GM18520 (cell line): ENCODE measurements at regions not wholly inside any gene's neighbourhood (a gene's known extent, or its start where the extent isn't known, plus 50 kb on each side); places are given as distances from the start of the nearest gene placed in this dataset.
"Not testable (repeated sequence)": the region's sequence is repeated elsewhere in the genome, so short reads cannot be mapped to it uniquely, and the experiment has no call there.

Experiments
- ATAC-seq: cut with Tn5 transposase; IDR thresholded peaks from one replicate; pipeline ENCODE4 v1.9.1; 2021; ENCODE audit not compliant: unreplicated experiment

GRCh38 chr3:94787734-94788270, 724.9 kb downstream of the NSUN3 start:
- no peak for ATAC-seq

GRCh38 chr3:94794563-94794962, 731.7 kb downstream of the NSUN3 start:
- no peak for ATAC-seq

- no peak for ATAC-seq
Measured at GRCh38 chr3:94799420-94800060, 736.7 kb downstream of the NSUN3 start.

DNA sequence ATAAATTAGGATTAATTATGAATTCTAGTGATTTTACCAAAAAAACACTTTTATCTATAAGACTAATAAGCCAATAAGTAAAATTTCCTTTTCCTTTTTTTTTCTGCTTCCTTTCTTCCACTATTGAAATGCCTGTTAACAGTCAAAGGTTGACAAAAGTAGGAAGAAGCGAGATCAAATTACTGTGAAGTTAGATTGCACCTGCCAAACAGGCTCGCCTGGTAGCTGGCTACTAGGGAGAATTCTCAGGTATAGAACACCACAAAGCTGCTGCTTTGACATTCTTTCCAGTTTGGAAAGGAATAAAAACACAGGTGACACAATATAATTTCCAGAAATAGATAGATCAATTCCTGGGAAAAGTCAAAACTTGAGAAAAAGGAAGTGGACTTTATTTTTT, 749.0 kb downstream of the NSUN3 start:
- no peak for ATAC-seq

DNA sequence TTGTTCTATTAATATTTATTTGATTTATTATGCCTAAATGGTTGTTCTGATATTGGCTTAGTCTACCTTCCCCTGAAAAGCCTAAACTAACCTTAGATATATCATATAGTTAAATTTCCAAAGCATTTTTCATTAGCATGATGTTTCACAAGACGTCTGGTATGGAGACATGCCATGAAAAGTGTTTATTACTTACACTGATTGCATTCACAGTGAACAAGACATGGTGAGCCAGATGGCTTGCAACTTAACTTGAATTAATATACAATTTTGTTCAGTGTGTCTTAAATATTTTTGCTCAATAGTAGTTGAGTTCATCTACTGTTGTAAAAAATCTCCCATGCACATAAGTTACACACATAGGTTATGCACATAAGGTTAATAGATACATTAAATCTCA, 758.4 kb downstream of the NSUN3 start:
- no peak for ATAC-seq

- ATAC-seq: no peak
Measured at GRCh38 chr3:94822298-94822697, 759.4 kb downstream of the NSUN3 start.

DNA sequence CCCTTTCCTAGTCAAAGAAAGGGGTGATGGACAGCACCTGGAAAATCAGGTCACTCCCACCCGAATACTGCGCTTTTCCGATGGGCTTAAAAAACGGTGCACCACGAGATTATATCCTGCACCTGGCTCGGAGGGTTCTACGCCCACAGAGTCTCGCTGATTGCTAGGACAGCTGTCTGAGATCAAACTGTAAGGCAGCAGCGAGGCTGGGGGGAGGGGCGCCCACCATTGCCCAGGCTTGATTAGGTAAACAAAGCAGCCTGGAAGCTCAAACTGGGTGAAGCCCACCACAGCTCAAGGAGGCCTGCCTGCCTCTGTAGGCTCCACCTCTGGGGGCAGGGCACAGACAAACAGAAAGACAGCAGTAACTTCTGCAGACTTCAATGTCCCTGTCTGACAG, 783.4 kb downstream of the NSUN3 start:
- ATAC-seq: not testable (repeated sequence)

DNA sequence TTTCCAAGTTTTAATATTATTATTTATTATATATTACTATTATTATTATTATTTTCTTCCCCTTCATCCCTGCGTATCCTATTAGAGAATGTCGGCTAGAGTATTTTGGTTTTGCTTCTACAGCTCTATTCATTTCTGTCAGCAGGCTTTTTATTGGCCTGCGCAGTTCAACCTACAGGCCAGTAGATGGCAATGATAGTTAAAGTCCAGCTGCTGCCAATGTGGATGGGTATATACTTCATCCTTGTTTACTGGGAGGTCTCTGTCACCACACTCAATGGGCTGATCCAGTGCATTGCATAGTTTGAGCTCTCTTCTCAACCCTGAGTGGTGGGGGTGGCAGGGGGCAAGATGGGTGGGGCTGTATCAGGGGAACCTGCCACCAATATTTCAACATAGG, 799.8 kb downstream of the NSUN3 start:
- peak; percentile 64 for ATAC-seq

GRCh38 chr3:94869059-94869547, 806.2 kb downstream of the NSUN3 start:
- no peak for ATAC-seq

DNA sequence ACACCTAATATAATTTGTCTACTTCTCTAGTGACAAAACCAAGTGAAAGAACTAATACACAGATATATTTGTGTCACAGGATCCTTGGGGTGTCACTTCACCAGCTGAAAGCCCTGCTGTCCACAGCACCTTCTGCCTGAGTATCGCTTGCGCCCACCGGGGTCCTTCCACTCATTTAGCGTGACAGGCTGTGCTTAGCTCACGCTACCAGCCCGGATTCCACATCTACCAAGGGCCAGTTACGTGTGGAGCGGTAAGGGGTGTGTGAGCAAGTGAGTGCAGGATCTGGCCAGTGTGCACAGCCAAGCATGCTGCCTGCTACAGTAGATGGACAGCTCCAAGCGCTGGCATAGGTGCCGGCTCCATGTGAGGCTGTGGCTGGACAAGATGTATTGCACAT, 810.9 kb downstream of the NSUN3 start:
- no peak for ATAC-seq

GRCh38 chr3:94875149-94875548, 812.3 kb downstream of the NSUN3 start:
- ATAC-seq: no peak

GRCh38 chr3:94887065-94887464, 824.2 kb downstream of the NSUN3 start:
- no peak for ATAC-seq

- no peak for ATAC-seq
Measured at GRCh38 chr3:94896994-94897393, 834.1 kb downstream of the NSUN3 start.

DNA sequence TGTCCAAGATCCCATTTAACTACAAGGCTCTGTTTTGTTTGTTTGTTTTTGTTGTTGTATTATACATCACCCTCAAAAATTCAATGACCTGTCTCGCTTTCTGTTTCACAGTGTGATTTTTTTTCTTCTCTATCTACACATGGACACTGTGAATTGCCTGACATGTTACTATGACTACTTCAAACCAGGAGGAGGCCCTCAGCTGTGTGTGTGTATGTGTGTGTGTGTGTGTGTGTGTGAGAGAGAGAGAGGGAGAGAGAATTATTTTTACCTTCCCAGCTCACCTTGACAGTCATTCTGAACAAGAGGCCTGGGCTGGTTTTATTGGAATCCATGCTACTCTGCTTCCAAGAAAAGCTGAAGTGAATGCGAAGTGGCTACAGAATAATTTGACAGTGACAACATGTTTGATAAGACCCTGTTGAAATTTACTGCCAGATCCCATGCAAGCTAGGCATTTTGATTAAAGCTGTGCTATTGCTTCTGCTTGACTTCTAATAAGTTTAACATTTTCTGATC, 841.4 kb downstream of the NSUN3 start:
- no peak for ATAC-seq

- ATAC-seq: no peak
Measured at GRCh38 chr3:94909726-94910125, 846.9 kb downstream of the NSUN3 start.

GRCh38 chr3:94912656-94913055, 849.8 kb downstream of the NSUN3 start:
- no peak for ATAC-seq

GRCh38 chr3:94927175-94927574, 864.3 kb downstream of the NSUN3 start:
- no peak for ATAC-seq

- no peak for ATAC-seq
Measured at GRCh38 chr3:94928921-94929320, 866.1 kb downstream of the NSUN3 start.

- no peak for ATAC-seq
Measured at GRCh38 chr3:94935738-94936580, 873.1 kb downstream of the NSUN3 start.

DNA sequence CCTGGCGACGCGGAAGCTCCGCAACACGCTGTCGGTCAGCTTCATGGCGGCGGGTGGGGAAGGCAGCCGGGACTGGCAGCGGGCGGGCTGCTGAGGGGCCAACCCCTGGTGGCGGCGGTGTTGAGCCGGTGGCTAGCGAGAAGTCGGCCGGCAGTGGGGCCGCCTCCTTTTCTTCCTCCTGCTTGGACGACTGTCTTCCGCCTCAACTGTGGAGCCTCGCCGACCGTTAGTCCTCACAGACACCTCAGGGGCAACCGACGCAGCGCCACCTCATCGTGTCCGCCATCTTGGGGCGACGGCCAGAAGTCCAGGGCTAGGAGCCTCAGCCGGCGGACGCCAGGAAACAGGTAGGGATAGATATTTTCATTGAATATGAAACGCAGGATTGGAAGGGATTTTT, 875.1 kb downstream of the NSUN3 start:
- no peak for ATAC-seq

DNA sequence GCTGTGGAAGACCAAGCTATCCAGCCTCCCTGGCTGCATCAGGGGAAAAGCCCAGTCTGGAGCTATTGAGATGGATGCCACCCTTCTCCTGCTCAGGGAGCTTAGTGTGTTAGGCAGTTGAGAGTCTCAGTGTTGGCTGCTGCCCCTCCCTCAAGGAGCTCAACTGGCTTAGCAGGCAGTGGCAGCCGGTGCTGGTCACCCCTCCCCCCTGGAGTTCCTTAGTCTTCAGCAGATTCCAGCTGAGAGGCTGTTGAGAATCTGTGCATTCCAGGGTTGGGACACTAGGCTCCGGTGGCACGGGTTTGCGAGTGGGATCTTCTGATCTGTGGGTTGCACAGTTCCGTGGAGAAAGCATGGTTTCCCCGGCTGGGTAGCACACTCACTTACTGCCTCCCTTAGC, 883.8 kb downstream of the NSUN3 start:
- no peak for ATAC-seq
